Loucy (cell line): ENCODE measurements at regions not wholly inside any gene's neighbourhood (a gene's known extent, or its start where the extent isn't known, plus 50 kb on each side); places are given as distances from the start of the nearest gene placed in this dataset.
"Not testable (repeated sequence)": the region's sequence is repeated elsewhere in the genome, so short reads cannot be mapped to it uniquely, and the experiment has no call there.

Source experiments
- H2AFZ ChIP-seq: fragments of 200-600 bp; sonication (generic); 2 replicates; pipeline ENCODE4 v1.6.0; 2016; ENCODE audit warnings: antibody characterized with exemption, mild to moderate bottlenecking, low read length, moderate library complexity
- H3F3A ChIP-seq: fragments of 200-600 bp; 2 replicates; pipeline ENCODE4 v1.6.0; 2016; ENCODE audit warnings: antibody characterized with exemption, low read depth, mild to moderate bottlenecking
- H3K27me3 ChIP-seq: fragments of 200-600 bp; sonication (generic); 2 replicates; pipeline ENCODE4 v1.6.1; 2014; ENCODE audit warnings: low read length, mild to moderate bottlenecking; ENCODE audit not compliant: insufficient read depth, poor library complexity, severe bottlenecking
- H3K36me3 ChIP-seq: fragments of 200-600 bp; sonication (generic); 2 replicates; pipeline ENCODE4 v1.6.1; 2016; ENCODE audit warnings: low read length; ENCODE audit not compliant: insufficient read depth
- H3K4me1 ChIP-seq: fragments of 200-600 bp; sonication (generic); 2 replicates; pipeline ENCODE4 v1.5.1; 2014; ENCODE audit warnings: low read length, mild to moderate bottlenecking; ENCODE audit not compliant: insufficient read depth, poor library complexity, severe bottlenecking
- H3K4me2 ChIP-seq: fragments of 200-600 bp; sonication (generic); 2 replicates; pipeline ENCODE4 v1.6.0; 2014; ENCODE audit warnings: antibody characterized with exemption, low read length, low read depth, mild to moderate bottlenecking; ENCODE audit not compliant: poor library complexity, severe bottlenecking
- H3K4me3 ChIP-seq: fragments of 200-600 bp; sonication (generic); 2 replicates; pipeline ENCODE4 v1.5.1; 2014; ENCODE audit warnings: low read length, mild to moderate bottlenecking, mixed read lengths; ENCODE audit not compliant: poor library complexity, severe bottlenecking
- H3K79me2 ChIP-seq: fragments of 200-600 bp; sonication (generic); 2 replicates; pipeline ENCODE4 v1.6.1; 2014; ENCODE audit warnings: low read length; ENCODE audit not compliant: insufficient read depth
- H3K9ac ChIP-seq: fragments of 200-600 bp; sonication (generic); 2 replicates; pipeline ENCODE4 v1.6.0; 2014; ENCODE audit warnings: mild to moderate bottlenecking, low read depth, low read length, moderate library complexity; ENCODE audit not compliant: poor library complexity, severe bottlenecking
- H3K9me2 ChIP-seq: fragments of 200-600 bp; sonication (generic); replicated peaks from 2 replicates; pipeline ENCODE4 v1.6.1; 2016; ENCODE audit warnings: low read depth, low read length, mixed read lengths
- H3K9me3 ChIP-seq: fragments of 200-600 bp; sonication (generic); 2 replicates; pipeline ENCODE4 v1.6.1; 2014; ENCODE audit warnings: mild to moderate bottlenecking, antibody characterized with exemption, low read length, low read depth; ENCODE audit not compliant: insufficient read depth
- H4K20me1 ChIP-seq: fragments of 200-600 bp; sonication (generic); 2 replicates; pipeline ENCODE4 v1.6.0; 2014; ENCODE audit warnings: antibody characterized with exemption, low read length, mild to moderate bottlenecking; ENCODE audit not compliant: insufficient read depth, poor library complexity, severe bottlenecking
- CTCF ChIP-seq: fragments of 200-600 bp; sonication (generic); conservative IDR thresholded peaks from 2 replicates; pipeline ENCODE4 v1.5.1; 2014; ENCODE audit warnings: mild to moderate bottlenecking, antibody characterized with exemption, low read length
- EZH2phosphoT487 ChIP-seq: fragments of 200-600 bp; IDR thresholded peaks from 2 replicates; pipeline ENCODE4 v1.6.1; 2018; ENCODE audit warnings: antibody characterized with exemption, mild to moderate bottlenecking, moderate library complexity, borderline replicate concordance

- not testable (repeated sequence) for H3K36me3 ChIP-seq, H3K9me2 ChIP-seq, H3K4me1 ChIP-seq, H3K9me3 ChIP-seq, H3K9ac ChIP-seq, H3K4me2 ChIP-seq, H3K79me2 ChIP-seq, H3K4me3 ChIP-seq, H3K27me3 ChIP-seq, H2AFZ ChIP-seq, H4K20me1 ChIP-seq
- peaks cover 16% of the 10 kb centered on the region for H3F3A ChIP-seq
These were observed 84.7 kb upstream of the SFSWAP start for GRCh38 chr12:131625966-131626722.

- not testable (repeated sequence) for H3K9me2 ChIP-seq, H2AFZ ChIP-seq, H3K27me3 ChIP-seq, H3K79me2 ChIP-seq, H3K4me2 ChIP-seq, H4K20me1 ChIP-seq, H3K4me3 ChIP-seq, H3K36me3 ChIP-seq, H3K9me3 ChIP-seq, H3K9ac ChIP-seq
- Histone ChIP-seq H3F3A (peaks cover 16% of the 10 kb centered on the region), H3K4me1 (peaks cover 14% of the 10 kb centered on the region)
These were observed 83.5 kb upstream of the SFSWAP start for GRCh38 chr12:131627151-131628022.

GRCh38 chr12:131628023-131628740 lies 82.7 kb upstream of the SFSWAP start:
- Histone ChIP-seq H3K4me3 (no peak overlapping the region), H3K27me3 (no peaks in the 10 kb centered on the region)

More at GRCh38 chr12:131628023-131628740, 82.7 kb upstream of the SFSWAP start:
- Histone ChIP-seq H2AFZ (no peak overlapping the region), H3K36me3 (no peaks in the 10 kb centered on the region), H4K20me1 (no peaks in the 10 kb centered on the region), H3K9me3 (no peaks in the 10 kb centered on the region), H3K9me2 (no peaks in the 10 kb centered on the region), H3K4me2 (no peak overlapping the region), H3F3A (peaks cover 16% of the 10 kb centered on the region), H3K79me2 (no peaks in the 10 kb centered on the region), H3K4me1 (peaks cover 14% of the 10 kb centered on the region), H3K9ac (no peak overlapping the region)
- TF ChIP-seq EZH2phosphoT487 (no peak), CTCF (no peak)
